ENCODE measurements at regions not wholly inside any gene's neighbourhood (a gene's known extent, or its start where the extent isn't known, plus 50 kb on each side); places are given as distances from the start of the nearest gene placed in this dataset.

DNA sequence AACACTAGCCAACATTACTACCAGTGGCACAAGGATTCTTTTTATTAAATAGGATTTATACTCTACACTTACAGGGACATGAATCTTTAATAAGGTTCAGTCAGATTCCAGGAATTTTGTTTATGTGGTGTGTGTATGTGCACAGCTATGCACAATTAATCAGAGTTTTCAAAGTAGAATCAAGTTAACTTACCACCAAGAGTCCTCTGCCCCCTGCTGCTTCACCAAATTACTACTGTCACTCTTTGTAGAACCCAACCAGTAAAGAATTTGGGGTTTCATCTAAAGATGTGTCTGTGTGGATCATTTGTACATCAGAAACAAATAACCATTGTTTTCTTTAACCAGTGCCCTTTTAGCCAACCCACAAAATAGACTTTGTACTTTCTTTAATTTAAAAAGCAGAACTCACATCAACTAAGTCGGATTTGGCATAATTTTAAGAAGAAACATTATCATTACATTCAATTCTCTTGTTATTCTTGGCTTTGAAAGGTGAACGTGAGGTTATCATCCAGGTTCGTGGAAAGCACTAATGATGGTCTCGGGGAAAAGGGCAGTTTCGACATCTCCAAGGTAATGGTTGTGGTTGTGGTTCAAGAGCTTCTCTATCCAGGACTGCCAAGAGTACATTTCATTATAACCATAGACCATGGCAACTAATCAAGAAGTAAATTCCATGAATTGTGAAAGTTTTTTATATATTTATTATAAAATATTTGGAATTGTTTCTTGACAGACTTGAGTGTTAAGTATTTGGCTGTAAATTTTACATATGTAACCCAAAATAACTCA, 514.3 kb upstream of the ID4 start:
- H2AFZ ChIP-seq (ENCODE audit: low read depth, low read length, poor library complexity, severe bottlenecking), result no peak overlapping the region
- no peaks in the 10 kb centered on the region for H4K20me1 ChIP-seq (ENCODE audit: insufficient read depth)
- ChIA-PET CTCF (no interaction called here), POLR2A (no interaction called here), RAD21 (ENCODE audit: low non-redundant PET in 1 of 2, low total read pairs in 2 of 2, uncharacterized antibody in 2 of 2, unreplicated experiment in 2 of 2) (no interaction called here)
- peaks cover 0 to 4% of the 10 kb centered on the region in 2 experiments; a peak in 1 of 4 replicates for H3K4me1 ChIP-seq (ENCODE audit: control insufficient read depth in 1 of 2, insufficient read depth in 2 of 2, low read length in 2 of 2)
- no peak for DNase-seq (ENCODE audit: low read depth, low spot score)
- H3K36me3 ChIP-seq (ENCODE audit: control insufficient read depth in 1 of 2, insufficient read depth in 2 of 2, low read length in 2 of 2), result no peaks in the 10 kb centered on the region
- BruUV-seq (replicated peaks), result no TSS peak
- H3K4me2 ChIP-seq (ENCODE audit: low read length), result no peak overlapping the region
- H3K4me3 ChIP-seq (replicated peaks in 1 of 2; ENCODE audit: low read depth in 1 of 2, low read length in 2 of 2), result no peak overlapping the region
- intact Hi-C loops (cut with micrococcal nuclease), result no loop called here
- no peaks in the 10 kb centered on the region for H3K79me2 ChIP-seq (ENCODE audit: insufficient read depth, low read length)
- H3K27me3 ChIP-seq (ENCODE audit: insufficient read depth, low read length), result no peaks in the 10 kb centered on the region
- TF ChIP-seq, protein P1, sequence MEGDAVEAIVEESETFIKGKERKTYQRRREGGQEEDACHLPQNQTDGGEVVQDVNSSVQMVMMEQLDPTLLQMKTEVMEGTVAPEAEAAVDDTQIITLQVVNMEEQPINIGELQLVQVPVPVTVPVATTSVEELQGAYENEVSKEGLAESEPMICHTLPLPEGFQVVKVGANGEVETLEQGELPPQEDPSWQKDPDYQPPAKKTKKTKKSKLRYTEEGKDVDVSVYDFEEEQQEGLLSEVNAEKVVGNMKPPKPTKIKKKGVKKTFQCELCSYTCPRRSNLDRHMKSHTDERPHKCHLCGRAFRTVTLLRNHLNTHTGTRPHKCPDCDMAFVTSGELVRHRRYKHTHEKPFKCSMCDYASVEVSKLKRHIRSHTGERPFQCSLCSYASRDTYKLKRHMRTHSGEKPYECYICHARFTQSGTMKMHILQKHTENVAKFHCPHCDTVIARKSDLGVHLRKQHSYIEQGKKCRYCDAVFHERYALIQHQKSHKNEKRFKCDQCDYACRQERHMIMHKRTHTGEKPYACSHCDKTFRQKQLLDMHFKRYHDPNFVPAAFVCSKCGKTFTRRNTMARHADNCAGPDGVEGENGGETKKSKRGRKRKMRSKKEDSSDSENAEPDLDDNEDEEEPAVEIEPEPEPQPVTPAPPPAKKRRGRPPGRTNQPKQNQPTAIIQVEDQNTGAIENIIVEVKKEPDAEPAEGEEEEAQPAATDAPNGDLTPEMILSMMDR (IDR thresholded peaks at IDR 0.05 in 2 of 3, conservative IDR thresholded peaks at IDR 0.05 in 1 of 3; ENCODE audit: borderline replicate concordance in 1 of 3, insufficient read depth in 1 of 3, low read depth in 2 of 3, low read length in 2 of 3), result 0 out of 6 replicates have a peak, but pooled peaks of 2 of the 3 experiments have one; percentile 7 to 15
- TF ChIP-seq, protein P2, sequence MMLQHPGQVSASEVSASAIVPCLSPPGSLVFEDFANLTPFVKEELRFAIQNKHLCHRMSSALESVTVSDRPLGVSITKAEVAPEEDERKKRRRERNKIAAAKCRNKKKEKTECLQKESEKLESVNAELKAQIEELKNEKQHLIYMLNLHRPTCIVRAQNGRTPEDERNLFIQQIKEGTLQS (IDR thresholded peaks at IDR 0.05), result no peak
- TF ChIP-seq SIN3A (IDR thresholded peaks at IDR 0.05; ENCODE audit: low read depth) (no peak), JUND (IDR thresholded peaks at IDR 0.05) (no peak), RAD21 (IDR thresholded peaks at IDR 0.05; ENCODE audit: low read depth) (peak; percentile 26; the same call in 1 of the 2 replicates)
- no peak overlapping the region for H3K9ac ChIP-seq (ENCODE audit: low read length)
- no peak overlapping the region for H3K27ac ChIP-seq (ENCODE audit: low read depth, low read length)
- no peaks in the 10 kb centered on the region for H3K9me3 ChIP-seq (ENCODE audit: control insufficient read depth in 1 of 2, insufficient read depth in 1 of 2, low read depth in 1 of 2, low read length in 2 of 2)
- no peak for ATAC-seq
- H3K9me2 ChIP-seq (ENCODE audit: insufficient read depth), result no peaks in the 10 kb centered on the region

DNA sequence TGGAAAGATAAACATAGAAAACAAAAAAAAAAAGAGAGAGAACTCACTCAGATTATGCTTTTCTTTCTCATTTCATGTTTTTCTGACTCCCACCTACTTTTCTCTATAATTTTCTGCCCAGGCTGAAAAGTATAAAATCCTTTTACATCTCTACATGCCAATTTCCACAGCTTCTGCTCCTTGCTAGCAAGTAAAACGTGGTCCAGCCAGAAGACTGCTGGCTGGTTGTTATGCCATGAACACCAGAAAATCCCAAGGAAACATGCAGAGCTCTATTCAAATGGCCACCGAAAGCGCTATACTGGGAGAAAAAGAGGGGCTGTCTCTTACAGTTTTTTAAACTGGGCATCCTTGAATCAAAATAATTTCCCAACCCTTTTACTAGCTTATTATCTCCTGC, 512.8 kb upstream of the ID4 start:
- no peaks in the 10 kb centered on the region for H4K20me1 ChIP-seq (ENCODE audit: insufficient read depth)
- H3K4me1 ChIP-seq (ENCODE audit: control insufficient read depth in 1 of 2, insufficient read depth in 2 of 2, low read length in 2 of 2), result peaks cover 0 to 4% of the 10 kb centered on the region in 2 experiments; a peak in 1 of 4 replicates
- intact Hi-C loops (cut with micrococcal nuclease), result no loop called here
- no peaks in the 10 kb centered on the region for H3K9me2 ChIP-seq (ENCODE audit: insufficient read depth)
- no peak overlapping the region for H3K27ac ChIP-seq (ENCODE audit: low read depth, low read length)
- no peaks in the 10 kb centered on the region for H3K79me2 ChIP-seq (ENCODE audit: insufficient read depth, low read length)
- no TSS peak for BruUV-seq (replicated peaks)
- ChIA-PET RAD21 (ENCODE audit: low non-redundant PET in 1 of 2, low total read pairs in 2 of 2, uncharacterized antibody in 2 of 2, unreplicated experiment in 2 of 2) (no interaction called here), POLR2A (no interaction called here), CTCF (no interaction called here)
- TF ChIP-seq, protein P3, sequence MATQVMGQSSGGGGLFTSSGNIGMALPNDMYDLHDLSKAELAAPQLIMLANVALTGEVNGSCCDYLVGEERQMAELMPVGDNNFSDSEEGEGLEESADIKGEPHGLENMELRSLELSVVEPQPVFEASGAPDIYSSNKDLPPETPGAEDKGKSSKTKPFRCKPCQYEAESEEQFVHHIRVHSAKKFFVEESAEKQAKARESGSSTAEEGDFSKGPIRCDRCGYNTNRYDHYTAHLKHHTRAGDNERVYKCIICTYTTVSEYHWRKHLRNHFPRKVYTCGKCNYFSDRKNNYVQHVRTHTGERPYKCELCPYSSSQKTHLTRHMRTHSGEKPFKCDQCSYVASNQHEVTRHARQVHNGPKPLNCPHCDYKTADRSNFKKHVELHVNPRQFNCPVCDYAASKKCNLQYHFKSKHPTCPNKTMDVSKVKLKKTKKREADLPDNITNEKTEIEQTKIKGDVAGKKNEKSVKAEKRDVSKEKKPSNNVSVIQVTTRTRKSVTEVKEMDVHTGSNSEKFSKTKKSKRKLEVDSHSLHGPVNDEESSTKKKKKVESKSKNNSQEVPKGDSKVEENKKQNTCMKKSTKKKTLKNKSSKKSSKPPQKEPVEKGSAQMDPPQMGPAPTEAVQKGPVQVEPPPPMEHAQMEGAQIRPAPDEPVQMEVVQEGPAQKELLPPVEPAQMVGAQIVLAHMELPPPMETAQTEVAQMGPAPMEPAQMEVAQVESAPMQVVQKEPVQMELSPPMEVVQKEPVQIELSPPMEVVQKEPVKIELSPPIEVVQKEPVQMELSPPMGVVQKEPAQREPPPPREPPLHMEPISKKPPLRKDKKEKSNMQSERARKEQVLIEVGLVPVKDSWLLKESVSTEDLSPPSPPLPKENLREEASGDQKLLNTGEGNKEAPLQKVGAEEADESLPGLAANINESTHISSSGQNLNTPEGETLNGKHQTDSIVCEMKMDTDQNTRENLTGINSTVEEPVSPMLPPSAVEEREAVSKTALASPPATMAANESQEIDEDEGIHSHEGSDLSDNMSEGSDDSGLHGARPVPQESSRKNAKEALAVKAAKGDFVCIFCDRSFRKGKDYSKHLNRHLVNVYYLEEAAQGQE (IDR thresholded peaks at IDR 0.05; ENCODE audit: low read depth), result no peak
- TF ChIP-seq, protein P4, sequence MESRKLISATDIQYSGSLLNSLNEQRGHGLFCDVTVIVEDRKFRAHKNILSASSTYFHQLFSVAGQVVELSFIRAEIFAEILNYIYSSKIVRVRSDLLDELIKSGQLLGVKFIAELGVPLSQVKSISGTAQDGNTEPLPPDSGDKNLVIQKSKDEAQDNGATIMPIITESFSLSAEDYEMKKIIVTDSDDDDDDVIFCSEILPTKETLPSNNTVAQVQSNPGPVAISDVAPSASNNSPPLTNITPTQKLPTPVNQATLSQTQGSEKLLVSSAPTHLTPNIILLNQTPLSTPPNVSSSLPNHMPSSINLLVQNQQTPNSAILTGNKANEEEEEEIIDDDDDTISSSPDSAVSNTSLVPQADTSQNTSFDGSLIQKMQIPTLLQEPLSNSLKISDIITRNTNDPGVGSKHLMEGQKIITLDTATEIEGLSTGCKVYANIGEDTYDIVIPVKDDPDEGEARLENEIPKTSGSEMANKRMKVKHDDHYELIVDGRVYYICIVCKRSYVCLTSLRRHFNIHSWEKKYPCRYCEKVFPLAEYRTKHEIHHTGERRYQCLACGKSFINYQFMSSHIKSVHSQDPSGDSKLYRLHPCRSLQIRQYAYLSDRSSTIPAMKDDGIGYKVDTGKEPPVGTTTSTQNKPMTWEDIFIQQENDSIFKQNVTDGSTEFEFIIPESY (IDR thresholded peaks at IDR 0.05; ENCODE audit: extremely low read depth, insufficient replicate concordance, low read length), result no peak
- no peak for TF ChIP-seq FOSL1 (IDR thresholded peaks at IDR 0.05; ENCODE audit: low read depth)
- no peak for TF ChIP-seq EZH2phosphoT487 (IDR thresholded peaks at IDR 0.05; ENCODE audit: borderline replicate concordance)
- TF ChIP-seq YY1 (IDR thresholded peaks at IDR 0.05; ENCODE audit: extremely low read depth, insufficient replicate concordance, low read depth, low read length), result no peak
- ATAC-seq, result no peak
- H3K36me3 ChIP-seq (ENCODE audit: control insufficient read depth in 1 of 2, insufficient read depth in 2 of 2, low read length in 2 of 2), result no peaks in the 10 kb centered on the region
- no peaks in the 10 kb centered on the region for H3K27me3 ChIP-seq (ENCODE audit: insufficient read depth, low read length)
- no peak overlapping the region for H3K9ac ChIP-seq (ENCODE audit: low read length)
- no peaks in the 10 kb centered on the region for H3K9me3 ChIP-seq (ENCODE audit: control insufficient read depth in 1 of 2, insufficient read depth in 1 of 2, low read depth in 1 of 2, low read length in 2 of 2)
- no peak overlapping the region for H3K4me2 ChIP-seq (ENCODE audit: low read length)
- H2AFZ ChIP-seq (ENCODE audit: low read depth, low read length, poor library complexity, severe bottlenecking), result no peak overlapping the region
- H3K4me3 ChIP-seq (replicated peaks in 1 of 2; ENCODE audit: low read depth in 1 of 2, low read length in 2 of 2), result no peak overlapping the region
- DNase-seq (ENCODE audit: low read depth, low spot score), result no peak
